Hepatocyte (in vitro differentiated cells): ENCODE measurements at regions not wholly inside any gene's neighbourhood (a gene's known extent, or its start where the extent isn't known, plus 50 kb on each side); places are given as distances from the start of the nearest gene placed in this dataset.

ENCODE experiments used
- DNase-seq: peaks from one replicate; pipeline ENCODE4 v3.0.0-alpha.2; 2016; ENCODE audit warnings: low spot score
- H2AFZ ChIP-seq: fragments of 200-600 bp; sonication (generic); 2 replicates; pipeline ENCODE4 v1.6.0; 2016; ENCODE audit warnings: antibody characterized with exemption, mild to moderate bottlenecking
- H3K27ac ChIP-seq: fragments of 200-600 bp; sonication (generic); 2 replicates; pipeline ENCODE4 v1.5.1; 2016; ENCODE audit warnings: mild to moderate bottlenecking
- H3K27me3 ChIP-seq: fragments of 200-600 bp; sonication (generic); 2 replicates; pipeline ENCODE4 v1.6.1; 2016
- H3K36me3 ChIP-seq: fragments of 200-600 bp; sonication (generic); replicated peaks from 2 replicates; pipeline ENCODE4 v1.5.1; 2016; ENCODE audit warnings: low read depth; ENCODE audit not compliant: insufficient read depth
- H3K4me1 ChIP-seq: fragments of 200-600 bp; sonication (generic); 2 replicates; pipeline ENCODE4 v1.5.1; 2016; ENCODE audit warnings: mild to moderate bottlenecking, moderate library complexity; ENCODE audit not compliant: insufficient read depth
- H3K4me2 ChIP-seq: fragments of 200-600 bp; sonication (generic); 2 replicates; pipeline ENCODE4 v1.6.0; 2016
- H3K4me3 ChIP-seq: fragments of 200-600 bp; sonication (generic); 2 replicates; pipeline ENCODE4 v1.5.1; 2016; ENCODE audit warnings: mild to moderate bottlenecking
- H3K79me2 ChIP-seq: fragments of 200-600 bp; sonication (generic); 2 replicates; pipeline ENCODE4 v1.6.0; 2017; ENCODE audit warnings: mild to moderate bottlenecking
- H3K9me2 ChIP-seq: fragments of 200-600 bp; sonication (generic); replicated peaks from 2 replicates; pipeline ENCODE4 v1.6.0; 2017; ENCODE audit warnings: mild to moderate bottlenecking; ENCODE audit not compliant: insufficient read depth
- H3K9me3 ChIP-seq: fragments of 200-600 bp; sonication (generic); 2 replicates; pipeline ENCODE4 v1.5.1; 2016; ENCODE audit warnings: low read depth, mild to moderate bottlenecking
- H4K20me1 ChIP-seq: fragments of 200-600 bp; sonication (generic); 2 replicates; pipeline ENCODE4 v1.6.0; 2016; ENCODE audit warnings: mild to moderate bottlenecking; ENCODE audit not compliant: insufficient read depth, poor library complexity, severe bottlenecking
- EZH2 ChIP-seq: fragments of 200-600 bp; sonication (generic); IDR thresholded peaks from 2 replicates; pipeline ENCODE4 v1.6.1; 2016; ENCODE audit warnings: antibody characterized with exemption, mild to moderate bottlenecking, borderline replicate concordance
- EZH2phosphoT487 ChIP-seq: fragments of 200-600 bp; sonication (generic); IDR thresholded peaks from one replicate; pipeline ENCODE4 v1.6.1; 2018; ENCODE audit warnings: antibody characterized with exemption, mild to moderate bottlenecking, low read depth, moderate library complexity; ENCODE audit not compliant: unreplicated experiment, severe bottlenecking
- WGBS: methylation state at CpG from one replicate; pipeline ENCODE4 v1.1.6; 2016; ENCODE audit warnings: low lambda C conversion rate; ENCODE audit errors: missing lambda C conversion rate; 5-methylcytosine and 5-hydroxymethylcytosine counted together
- TF ChIP-seq, protein P1 (sequence below): fragments of 200-600 bp; sonication (generic); IDR thresholded peaks from 2 replicates; pipeline ENCODE4 v1.5.1; 2016; ENCODE audit warnings: antibody characterized with exemption, mild to moderate bottlenecking; ENCODE audit not compliant: poor library complexity

DNA sequence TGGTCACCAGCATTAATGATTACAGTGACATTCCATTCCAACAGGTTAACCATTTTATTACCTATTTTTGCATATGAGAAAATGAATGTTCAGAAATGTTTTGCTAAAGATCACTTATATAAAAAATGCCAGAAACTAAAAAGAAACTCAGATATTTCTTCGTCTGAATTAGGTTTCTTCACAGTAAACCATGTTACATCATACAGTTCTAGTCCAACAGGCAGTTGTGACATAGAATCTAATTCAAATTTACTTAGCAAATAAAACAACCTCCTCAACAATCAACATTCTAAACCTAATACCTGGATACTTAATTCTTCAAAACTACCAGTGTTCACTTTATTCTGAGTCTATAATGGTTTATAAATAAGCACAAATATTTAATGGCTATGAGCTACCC, 416.3 kb upstream of the LRRTM4 start:
- Histone ChIP-seq H4K20me1 (no peaks in the 10 kb centered on the region), H3K27ac (no peak overlapping the region), H3K9me2 (no peaks in the 10 kb centered on the region), H3K27me3 (no peaks in the 10 kb centered on the region), H3K9me3 (no peaks in the 10 kb centered on the region), H3K79me2 (no peaks in the 10 kb centered on the region), H3K4me3 (no peak overlapping the region), H3K4me2 (no peak overlapping the region), H2AFZ (no peak overlapping the region), H3K4me1 (no peaks in the 10 kb centered on the region), H3K36me3 (no peaks in the 10 kb centered on the region)
- 74% methylated on average over 1 of the region's 1 CpG for WGBS
- DNase-seq, result no peak
- TF ChIP-seq EZH2phosphoT487, result no peak
- TF ChIP-seq, protein P1, sequence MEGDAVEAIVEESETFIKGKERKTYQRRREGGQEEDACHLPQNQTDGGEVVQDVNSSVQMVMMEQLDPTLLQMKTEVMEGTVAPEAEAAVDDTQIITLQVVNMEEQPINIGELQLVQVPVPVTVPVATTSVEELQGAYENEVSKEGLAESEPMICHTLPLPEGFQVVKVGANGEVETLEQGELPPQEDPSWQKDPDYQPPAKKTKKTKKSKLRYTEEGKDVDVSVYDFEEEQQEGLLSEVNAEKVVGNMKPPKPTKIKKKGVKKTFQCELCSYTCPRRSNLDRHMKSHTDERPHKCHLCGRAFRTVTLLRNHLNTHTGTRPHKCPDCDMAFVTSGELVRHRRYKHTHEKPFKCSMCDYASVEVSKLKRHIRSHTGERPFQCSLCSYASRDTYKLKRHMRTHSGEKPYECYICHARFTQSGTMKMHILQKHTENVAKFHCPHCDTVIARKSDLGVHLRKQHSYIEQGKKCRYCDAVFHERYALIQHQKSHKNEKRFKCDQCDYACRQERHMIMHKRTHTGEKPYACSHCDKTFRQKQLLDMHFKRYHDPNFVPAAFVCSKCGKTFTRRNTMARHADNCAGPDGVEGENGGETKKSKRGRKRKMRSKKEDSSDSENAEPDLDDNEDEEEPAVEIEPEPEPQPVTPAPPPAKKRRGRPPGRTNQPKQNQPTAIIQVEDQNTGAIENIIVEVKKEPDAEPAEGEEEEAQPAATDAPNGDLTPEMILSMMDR, result no peak
- TF ChIP-seq EZH2, result no peak

GRCh38 chr2:77939370-77939769, 417.2 kb upstream of the LRRTM4 start:
- no peaks in the 10 kb centered on the region for H3K36me3 ChIP-seq
- no peak overlapping the region for H2AFZ ChIP-seq
- DNase-seq, result no peak
- no peak overlapping the region for H3K4me3 ChIP-seq
- H3K4me1 ChIP-seq, result no peaks in the 10 kb centered on the region
- no peaks in the 10 kb centered on the region for H4K20me1 ChIP-seq
- H3K9me3 ChIP-seq, result no peaks in the 10 kb centered on the region
- H3K27me3 ChIP-seq, result no peaks in the 10 kb centered on the region
- no peaks in the 10 kb centered on the region for H3K79me2 ChIP-seq
- 91% methylated on average over 1 of the region's 1 CpG for WGBS
- H3K4me2 ChIP-seq, result no peak overlapping the region
- TF ChIP-seq EZH2phosphoT487, result no peak
- no peak for TF ChIP-seq EZH2
- TF ChIP-seq, protein P1, result no peak
- no peaks in the 10 kb centered on the region for H3K9me2 ChIP-seq
- no peak overlapping the region for H3K27ac ChIP-seq

DNA sequence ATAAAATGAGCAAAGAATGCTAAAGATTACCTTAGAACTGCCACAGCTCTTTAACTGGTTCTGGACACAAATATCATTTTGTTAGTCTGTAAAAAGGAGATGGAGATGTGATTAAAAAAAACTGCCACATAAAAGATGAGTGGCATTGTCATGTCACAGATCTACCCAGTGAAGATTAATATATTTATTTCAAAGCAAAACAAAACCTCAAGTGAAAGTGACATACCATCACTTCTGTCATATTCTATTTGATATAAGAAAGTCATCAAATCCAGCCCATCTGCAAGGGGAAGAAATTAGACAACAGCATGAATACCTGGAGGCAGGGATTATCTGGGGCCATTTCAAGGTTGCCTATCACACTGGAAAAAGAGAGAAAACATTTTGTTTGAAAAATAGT, 417.6 kb upstream of the LRRTM4 start:
- H2AFZ ChIP-seq, result no peak overlapping the region
- H3K9me3 ChIP-seq, result no peaks in the 10 kb centered on the region
- H3K4me3 ChIP-seq, result no peak overlapping the region
- H3K9me2 ChIP-seq, result no peaks in the 10 kb centered on the region
- H3K27ac ChIP-seq, result no peak overlapping the region
- H3K79me2 ChIP-seq, result no peaks in the 10 kb centered on the region
- no peaks in the 10 kb centered on the region for H3K27me3 ChIP-seq
- TF ChIP-seq EZH2 (no peak), EZH2phosphoT487 (no peak)
- TF ChIP-seq, protein P1, result no peak
- H3K4me2 ChIP-seq, result no peak overlapping the region
- H3K36me3 ChIP-seq, result no peaks in the 10 kb centered on the region
- H4K20me1 ChIP-seq, result no peaks in the 10 kb centered on the region
- no peak for DNase-seq
- no peaks in the 10 kb centered on the region for H3K4me1 ChIP-seq

DNA sequence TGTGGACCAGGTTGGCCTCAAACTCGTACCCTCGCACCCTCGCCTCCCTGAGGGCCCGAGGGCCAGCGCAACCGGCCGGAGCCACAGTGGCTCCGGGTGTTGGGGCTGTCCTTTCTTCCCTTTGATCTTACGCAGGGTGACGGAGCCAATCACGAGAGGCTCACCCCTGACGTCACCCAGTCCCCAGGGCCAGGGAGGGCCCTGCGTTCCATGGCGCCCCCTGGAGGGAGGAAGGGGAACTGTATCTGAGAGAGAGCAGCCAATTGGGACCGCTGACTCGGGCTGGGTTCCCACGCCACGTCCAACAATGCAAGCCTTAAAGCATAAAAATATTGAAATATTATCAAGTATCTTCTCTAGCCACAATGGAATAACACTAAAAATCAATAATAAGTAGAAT, 432.8 kb upstream of the LRRTM4 start:
- Histone ChIP-seq H3K4me1 (no peaks in the 10 kb centered on the region), H3K4me2 (no peak overlapping the region), H3K9me3 (no peaks in the 10 kb centered on the region), H3K9me2 (no peaks in the 10 kb centered on the region), H4K20me1 (no peaks in the 10 kb centered on the region), H3K36me3 (no peaks in the 10 kb centered on the region), H2AFZ (no peak overlapping the region), H3K4me3 (no peak overlapping the region), H3K27ac (no peak overlapping the region), H3K27me3 (no peaks in the 10 kb centered on the region), H3K79me2 (no peaks in the 10 kb centered on the region)
- 97% methylated on average over 18 of the region's 18 CpGs for whole genome bisulfite sequencing
- TF ChIP-seq, protein P1, result no peak
- no peak for DNase-seq
